ENCODE measurements at regions not wholly inside any gene's neighbourhood (a gene's known extent, or its start where the extent isn't known, plus 50 kb on each side); places are given as distances from the start of the nearest gene placed in this dataset.
"Not testable (repeated sequence)": the region's sequence is repeated elsewhere in the genome, so short reads cannot be mapped to it uniquely, and the experiment has no call there.

DNA sequence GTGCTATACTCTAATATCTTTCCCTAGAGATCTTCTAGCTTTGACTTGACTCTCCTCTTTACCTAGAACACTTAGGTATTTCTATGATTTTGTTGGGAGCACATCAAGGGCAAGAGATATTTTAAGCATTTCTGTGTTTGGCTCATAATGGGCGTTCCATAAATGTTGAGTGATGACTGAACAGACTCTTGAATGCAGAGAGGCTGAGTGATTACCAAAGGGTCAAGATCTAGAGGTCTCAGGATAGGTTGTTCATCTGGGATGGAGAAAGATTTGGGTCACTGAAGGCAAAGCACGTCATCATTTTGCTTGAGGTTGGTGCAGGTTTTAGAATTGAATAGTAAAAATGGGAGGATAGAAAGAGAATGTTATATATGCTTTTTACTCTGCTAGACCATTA lies 705.4 kb upstream of the B3GALT2 start:
- H3K27ac Mint-ChIP-seq: no peak overlapping the region

GRCh38 chr1:193890935-193891334 lies 704.5 kb upstream of the B3GALT2 start:
- H3K9me3 ChIP-seq: no peaks in the 10 kb centered on the region
- H3K4me3 ChIP-seq (ENCODE audit: control insufficient read depth in 1 of 2, extremely low read depth in 1 of 2, low read length in 1 of 2): no peak overlapping the region
- Mint-ChIP-seq H3K4me3 (no peak overlapping the region), H3K27me3 (no peaks in the 10 kb centered on the region), H3K4me1 (peaks cover 2 to 12% (median 3%) of the 10 kb centered on the region in 3 donors), H3K9me3 (peaks cover 4 to 8% (median 7%) of the 10 kb centered on the region in 3 donors), H3K27ac (no peak overlapping the region), H3K36me3 (peaks cover 7% of the 10 kb centered on the region)
- H3K27ac ChIP-seq (ENCODE audit: low read length): no peak overlapping the region
- no peaks in the 10 kb centered on the region for H3K36me3 ChIP-seq (ENCODE audit: control insufficient read depth in 2 of 2, extremely low read depth in 1 of 2, insufficient read depth in 1 of 2, low read length in 1 of 2)
- CTCF ChIA-PET: no interaction called here
- no CpG with 5 or more reads among the region's 1 CpG for WGBS (ENCODE audit: insufficient coverage)
- POLR2A ChIA-PET: no interaction called here
- H3K4me1 ChIP-seq (ENCODE audit: control insufficient read depth in 1 of 2, extremely low read depth in 1 of 2, insufficient read depth in 2 of 2, low read length in 2 of 2): no peaks in the 10 kb centered on the region
- ATAC-seq (replicated peaks in 1 of 4) (no peak), DNase-seq (no peak)
- H3K27me3 ChIP-seq (replicated peaks in 1 of 2; ENCODE audit: control insufficient read depth in 2 of 2, extremely low read depth in 1 of 2, insufficient read depth in 2 of 2, low read length in 1 of 2): no peaks in the 10 kb centered on the region

More for the DNA sequence above, 705.4 kb upstream of the B3GALT2 start:
- Mint-ChIP-seq H3K4me3 (no peak overlapping the region), H3K9me3 (peaks cover 4 to 8% (median 7%) of the 10 kb centered on the region in 3 donors), H3K27me3 (no peaks in the 10 kb centered on the region), H3K4me1 (peaks cover 2 to 8% (median 3%) of the 10 kb centered on the region in 3 donors), H3K36me3 (peaks cover 7% of the 10 kb centered on the region)
- no peaks in the 10 kb centered on the region for H3K36me3 ChIP-seq (ENCODE audit: control insufficient read depth in 2 of 2, extremely low read depth in 1 of 2, insufficient read depth in 1 of 2, low read length in 1 of 2)
- H3K4me3 ChIP-seq (ENCODE audit: control insufficient read depth in 1 of 2, extremely low read depth in 1 of 2, low read length in 1 of 2): no peak overlapping the region
- 96% methylated on average over 2 of the region's 2 CpGs for WGBS (ENCODE audit: insufficient coverage)
- no peaks in the 10 kb centered on the region for H3K27me3 ChIP-seq (replicated peaks in 1 of 2; ENCODE audit: control insufficient read depth in 2 of 2, extremely low read depth in 1 of 2, insufficient read depth in 2 of 2, low read length in 1 of 2)
- H3K9me3 ChIP-seq: no peaks in the 10 kb centered on the region
- POLR2A ChIA-PET: no interaction called here
- H3K4me1 ChIP-seq (ENCODE audit: control insufficient read depth in 1 of 2, extremely low read depth in 1 of 2, insufficient read depth in 2 of 2, low read length in 2 of 2): no peaks in the 10 kb centered on the region
- no peak for ATAC-seq (replicated peaks in 1 of 4)
- DNase-seq: no peak
- no peak overlapping the region for H3K27ac ChIP-seq (ENCODE audit: low read length)
- CTCF ChIA-PET: no interaction called here

DNA sequence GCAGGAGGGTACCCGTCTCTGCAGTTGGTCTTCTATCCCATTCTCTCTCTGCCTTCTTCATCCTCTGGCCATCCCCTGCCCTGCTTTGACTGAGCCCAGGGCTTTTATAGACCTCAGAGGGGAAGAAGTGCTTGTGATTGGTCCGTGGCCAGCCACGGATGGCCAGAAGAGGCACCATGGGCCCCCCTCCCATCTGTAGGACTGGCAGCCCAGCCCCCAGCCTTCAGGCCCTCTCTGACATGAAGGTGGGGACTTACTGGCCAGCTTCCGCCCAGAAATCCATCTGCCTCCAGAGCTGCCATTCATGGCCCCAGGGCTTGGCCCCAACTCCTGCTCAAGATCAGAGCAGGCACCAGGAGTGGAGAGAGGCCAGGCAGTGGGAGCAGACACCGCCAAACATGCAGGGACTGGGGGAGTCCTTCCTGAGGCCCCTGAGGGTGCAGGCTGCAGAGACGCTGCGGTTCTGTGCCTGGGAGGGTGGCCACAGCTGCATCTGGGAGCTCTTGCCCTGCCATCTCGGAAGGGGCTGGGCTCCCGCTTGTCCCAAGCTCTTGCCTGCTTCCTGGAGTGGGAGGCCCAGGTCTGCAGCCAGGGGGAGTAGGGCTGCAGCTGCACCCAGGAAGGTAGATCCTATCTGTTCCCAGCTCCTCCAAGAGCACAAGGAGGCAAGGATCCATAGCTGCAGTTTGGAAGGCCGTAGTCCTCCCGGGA lies 698.6 kb upstream of the B3GALT2 start:
- Histone ChIP-seq H3K27me3 (replicated peaks in 1 of 2; ENCODE audit: control insufficient read depth in 2 of 2, extremely low read depth in 1 of 2, insufficient read depth in 2 of 2, low read length in 1 of 2) (no peaks in the 10 kb centered on the region), H3K36me3 (ENCODE audit: control insufficient read depth in 2 of 2, extremely low read depth in 1 of 2, insufficient read depth in 1 of 2, low read length in 1 of 2) (no peaks in the 10 kb centered on the region), H3K9me3 (no peaks in the 10 kb centered on the region), H3K4me1 (ENCODE audit: control insufficient read depth in 1 of 2, extremely low read depth in 1 of 2, insufficient read depth in 2 of 2, low read length in 2 of 2) (no peaks in the 10 kb centered on the region), H3K4me3 (ENCODE audit: control insufficient read depth in 1 of 2, extremely low read depth in 1 of 2, low read length in 1 of 2) (no peak overlapping the region), H3K27ac (ENCODE audit: low read length) (no peak overlapping the region)
- WGBS (ENCODE audit: insufficient coverage): 96% methylated on average over 9 of the region's 11 CpGs
- Mint-ChIP-seq H3K4me1 (peaks cover under 1 to 12% (median 3%) of the 10 kb centered on the region in 3 donors), H3K36me3 (peaks cover 7% of the 10 kb centered on the region), H3K4me3 (no peak overlapping the region), H3K27me3 (no peaks in the 10 kb centered on the region), H3K9me3 (peaks cover 4 to 8% (median 7%) of the 10 kb centered on the region in 3 donors), H3K27ac (no peak overlapping the region)
- no peak for ATAC-seq (replicated peaks in 1 of 4)
- no peak for DNase-seq
- CTCF ChIA-PET: no interaction called here
- POLR2A ChIA-PET: no interaction called here

GRCh38 chr1:193877920-193878319 lies 691.5 kb upstream of the B3GALT2 start:
- DNase-seq; H3K27ac Mint-ChIP-seq; H3K36me3 Mint-ChIP-seq; H3K27me3 Mint-ChIP-seq; ATAC-seq (replicated peaks in 1 of 4); H3K4me1 Mint-ChIP-seq; POLR2A ChIA-PET; H3K36me3 ChIP-seq (ENCODE audit: control insufficient read depth in 2 of 2, extremely low read depth in 1 of 2, insufficient read depth in 1 of 2, low read length in 1 of 2); H3K9me3 ChIP-seq; H3K4me3 Mint-ChIP-seq; H3K4me1 ChIP-seq (ENCODE audit: control insufficient read depth in 1 of 2, extremely low read depth in 1 of 2, insufficient read depth in 2 of 2, low read length in 2 of 2); CTCF ChIA-PET; H3K27me3 ChIP-seq (replicated peaks in 1 of 2; ENCODE audit: control insufficient read depth in 2 of 2, extremely low read depth in 1 of 2, insufficient read depth in 2 of 2, low read length in 1 of 2); H3K27ac ChIP-seq (ENCODE audit: low read length); H3K4me3 ChIP-seq (ENCODE audit: control insufficient read depth in 1 of 2, extremely low read depth in 1 of 2, low read length in 1 of 2): not testable (repeated sequence)
- H3K9me3 Mint-ChIP-seq: peaks cover 16 to 27% (median 16%) of the 10 kb centered on the region in 3 donors
- 100% methylated on average over 1 of the region's 1 CpG for WGBS (ENCODE audit: insufficient coverage)

DNA sequence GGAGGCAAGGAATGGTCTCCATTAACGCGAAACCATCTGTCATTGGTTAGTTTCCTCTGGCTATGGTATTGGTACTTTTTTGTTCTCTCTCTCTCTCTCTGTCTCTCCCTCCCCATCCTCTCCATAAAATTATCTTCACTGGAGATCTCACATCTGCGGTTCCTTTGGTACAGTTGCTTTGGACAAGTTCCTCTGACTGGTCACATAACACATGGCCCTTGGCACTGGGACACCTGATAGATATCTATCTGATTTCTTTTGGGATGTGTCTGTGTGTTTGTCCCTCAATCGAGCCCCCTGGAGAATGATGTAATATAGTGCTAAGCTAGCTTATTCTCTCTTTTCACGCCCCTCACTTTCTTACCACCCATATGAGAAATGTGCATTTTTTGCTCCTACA lies 682.0 kb upstream of the B3GALT2 start:
- Histone ChIP-seq H3K4me3 (ENCODE audit: control insufficient read depth in 1 of 2, extremely low read depth in 1 of 2, low read length in 1 of 2) (no peak overlapping the region), H3K9me3 (no peaks in the 10 kb centered on the region), H3K27me3 (replicated peaks in 1 of 2; ENCODE audit: control insufficient read depth in 2 of 2, extremely low read depth in 1 of 2, insufficient read depth in 2 of 2, low read length in 1 of 2) (no peaks in the 10 kb centered on the region), H3K27ac (ENCODE audit: low read length) (no peak overlapping the region), H3K36me3 (ENCODE audit: control insufficient read depth in 2 of 2, extremely low read depth in 1 of 2, insufficient read depth in 1 of 2, low read length in 1 of 2) (no peaks in the 10 kb centered on the region), H3K4me1 (ENCODE audit: control insufficient read depth in 1 of 2, extremely low read depth in 1 of 2, insufficient read depth in 2 of 2, low read length in 2 of 2) (no peaks in the 10 kb centered on the region)
- peaks cover 0 to 7% (median 4%) of the 10 kb centered on the region in 3 donors for H3K4me1 Mint-ChIP-seq
- H3K9me3 Mint-ChIP-seq: peaks cover 1 to 12% (median 6%) of the 10 kb centered on the region in 3 donors
- CTCF ChIA-PET: no interaction called here
- no peak overlapping the region for H3K27ac Mint-ChIP-seq
- no peaks in the 10 kb centered on the region for H3K36me3 Mint-ChIP-seq
- ATAC-seq (replicated peaks in 1 of 4): no peak
- no peak for DNase-seq
- POLR2A ChIA-PET: no interaction called here
- no peak overlapping the region for H3K4me3 Mint-ChIP-seq
- H3K27me3 Mint-ChIP-seq: no peaks in the 10 kb centered on the region
- WGBS (ENCODE audit: insufficient coverage): no CpG with 5 or more reads among the region's 5 CpGs

GRCh38 chr1:193856261-193856660 lies 669.8 kb upstream of the B3GALT2 start:
- H3K27me3 ChIP-seq (replicated peaks in 1 of 2; ENCODE audit: control insufficient read depth in 2 of 2, extremely low read depth in 1 of 2, insufficient read depth in 2 of 2, low read length in 1 of 2): no peaks in the 10 kb centered on the region
- no peak for ATAC-seq (replicated peaks in 1 of 4)
- ChIA-PET CTCF (no interaction called here), POLR2A (no interaction called here)
- peaks cover 0 to 4% (median 1%) of the 10 kb centered on the region in 3 donors for H3K4me1 Mint-ChIP-seq
- H3K4me3 Mint-ChIP-seq: no peak overlapping the region
- no peak for DNase-seq
- 72% methylated on average over 5 of the region's 6 CpGs for WGBS (ENCODE audit: insufficient coverage)
- H3K36me3 Mint-ChIP-seq: peaks cover 4% of the 10 kb centered on the region
- no peaks in the 10 kb centered on the region for H3K9me3 ChIP-seq
- no peak overlapping the region for H3K27ac ChIP-seq (ENCODE audit: low read length)
- H3K4me3 ChIP-seq (ENCODE audit: control insufficient read depth in 1 of 2, extremely low read depth in 1 of 2, low read length in 1 of 2): no peak overlapping the region
- no peak overlapping the region for H3K27ac Mint-ChIP-seq
- H3K9me3 Mint-ChIP-seq: peaks cover 0 to 4% (median 0%) of the 10 kb centered on the region in 3 donors
- H3K4me1 ChIP-seq (ENCODE audit: control insufficient read depth in 1 of 2, extremely low read depth in 1 of 2, insufficient read depth in 2 of 2, low read length in 2 of 2): no peaks in the 10 kb centered on the region
- H3K27me3 Mint-ChIP-seq: no peaks in the 10 kb centered on the region
- H3K36me3 ChIP-seq (ENCODE audit: control insufficient read depth in 2 of 2, extremely low read depth in 1 of 2, insufficient read depth in 1 of 2, low read length in 1 of 2): no peaks in the 10 kb centered on the region

- Mint-ChIP-seq H3K27ac (no peak overlapping the region), H3K9me3 (peaks cover 0 to 4% (median 0%) of the 10 kb centered on the region in 3 donors), H3K36me3 (peaks cover 4% of the 10 kb centered on the region), H3K27me3 (no peaks in the 10 kb centered on the region), H3K4me1 (peaks cover 0 to 1% (median 0%) of the 10 kb centered on the region in 3 donors), H3K4me3 (no peak overlapping the region)
- no peak overlapping the region for H3K27ac ChIP-seq (ENCODE audit: low read length)
- CTCF ChIA-PET: no interaction called here
- H3K9me3 ChIP-seq: no peaks in the 10 kb centered on the region
- ATAC-seq (replicated peaks in 1 of 4) (no peak), DNase-seq (no peak)
- POLR2A ChIA-PET: no interaction called here
- H3K27me3 ChIP-seq (replicated peaks in 1 of 2; ENCODE audit: control insufficient read depth in 2 of 2, extremely low read depth in 1 of 2, insufficient read depth in 2 of 2, low read length in 1 of 2): no peaks in the 10 kb centered on the region
- WGBS (ENCODE audit: insufficient coverage): no CpG with 5 or more reads among the region's 2 CpGs
- H3K4me3 ChIP-seq (ENCODE audit: control insufficient read depth in 1 of 2, extremely low read depth in 1 of 2, low read length in 1 of 2): no peak overlapping the region
- H3K4me1 ChIP-seq (ENCODE audit: control insufficient read depth in 1 of 2, extremely low read depth in 1 of 2, insufficient read depth in 2 of 2, low read length in 2 of 2): no peaks in the 10 kb centered on the region
- no peaks in the 10 kb centered on the region for H3K36me3 ChIP-seq (ENCODE audit: control insufficient read depth in 2 of 2, extremely low read depth in 1 of 2, insufficient read depth in 1 of 2, low read length in 1 of 2)
Observed at GRCh38 chr1:193850745-193851144, 664.3 kb upstream of the B3GALT2 start.

All from T-cell (primary cell).